H9 (cell line): ENCODE measurements at regions not wholly inside any gene's neighbourhood (a gene's known extent, or its start where the extent isn't known, plus 50 kb on each side); places are given as distances from the start of the nearest gene placed in this dataset.

ENCODE experiments used
- DNase-seq: peaks from one replicate; pipeline ENCODE4 v3.0.0-alpha.2; 2017
- H2AFZ ChIP-seq: one replicate; pipeline ENCODE4 v1.6.1; 2013; ENCODE audit warnings: mild to moderate bottlenecking, low read length, control low read depth, moderate library complexity
- H2AK5ac ChIP-seq: 2 replicates; pipeline ENCODE4 v1.6.1; 2013; ENCODE audit warnings: low read length, control low read depth, mixed read lengths; ENCODE audit not compliant: insufficient read length
- H2BK120ac ChIP-seq: one replicate; pipeline ENCODE4 v1.6.1; 2013; ENCODE audit warnings: low read depth, mild to moderate bottlenecking, low read length, control low read depth, inconsistent platforms; ENCODE audit not compliant: poor library complexity, severe bottlenecking
- H2BK12ac ChIP-seq: 2 replicates; pipeline ENCODE4 v1.6.1; 2013; ENCODE audit warnings: low read length, control low read depth, mixed read lengths, low read depth; ENCODE audit not compliant: insufficient read length
- H2BK15ac ChIP-seq: 2 replicates; pipeline ENCODE4 v1.6.1; 2013; ENCODE audit warnings: low read depth, low read length, control low read depth
- H2BK20ac ChIP-seq: one replicate; pipeline ENCODE4 v1.6.1; 2013; ENCODE audit warnings: low read depth, mild to moderate bottlenecking, low read length, control low read depth, inconsistent platforms; ENCODE audit not compliant: poor library complexity, severe bottlenecking
- H2BK5ac ChIP-seq: 2 replicates; pipeline ENCODE4 v1.6.1; 2013; ENCODE audit warnings: low read length, control low read depth, mixed read lengths; ENCODE audit not compliant: insufficient read length
- H3K14ac ChIP-seq: 2 replicates; pipeline ENCODE4 v1.6.1; 2013; ENCODE audit warnings: low read length, control low read depth; ENCODE audit not compliant: insufficient read depth
- H3K18ac ChIP-seq: 2 replicates; pipeline ENCODE4 v1.6.1; 2013; ENCODE audit warnings: low read depth, mild to moderate bottlenecking, mixed read lengths, low read length, control low read depth; ENCODE audit not compliant: insufficient read length
- H3K23ac ChIP-seq: 2 replicates; pipeline ENCODE4 v1.6.1; 2013; ENCODE audit warnings: low read length, control low read depth, mixed read lengths, low read depth; ENCODE audit not compliant: insufficient read length
- H3K23me2 ChIP-seq: 2 replicates; pipeline ENCODE4 v1.6.1; 2013; ENCODE audit warnings: low read depth, mild to moderate bottlenecking, mixed read lengths, low read length, control low read depth; ENCODE audit not compliant: insufficient read length, poor library complexity, severe bottlenecking
- H3K27ac ChIP-seq: 2 replicates; pipeline ENCODE4 v1.5.1; 2013; ENCODE audit warnings: low read length, control low read depth, mixed read lengths, low read depth; ENCODE audit not compliant: insufficient read length
- H3K27me3 ChIP-seq: 2 replicates; pipeline ENCODE4 v1.6.1; 2013; ENCODE audit warnings: low read length, control low read depth, inconsistent platforms; ENCODE audit not compliant: insufficient read depth
- H3K4ac ChIP-seq: 2 replicates; pipeline ENCODE4 v1.6.1; 2013; ENCODE audit warnings: low read depth, mild to moderate bottlenecking, control low read depth, inconsistent platforms, low read length, moderate library complexity
- H3K4me1 ChIP-seq: 2 replicates; pipeline ENCODE4 v1.6.1; 2013; ENCODE audit warnings: low read length, control low read depth, inconsistent platforms; ENCODE audit not compliant: insufficient read depth
- H3K4me2 ChIP-seq: 2 replicates; pipeline ENCODE4 v1.6.1; 2013; ENCODE audit warnings: low read length, control low read depth, mixed read lengths; ENCODE audit not compliant: insufficient read length, insufficient read depth
- H3K56ac ChIP-seq: 2 replicates; pipeline ENCODE4 v1.6.1; 2013; ENCODE audit warnings: low read depth, mild to moderate bottlenecking, mixed read lengths, low read length, control low read depth; ENCODE audit not compliant: insufficient read length
- H3K79me1 ChIP-seq: 2 replicates; pipeline ENCODE4 v1.6.1; 2013; ENCODE audit warnings: low read depth, mild to moderate bottlenecking, moderate library complexity, low read length, control low read depth, inconsistent platforms; ENCODE audit not compliant: insufficient read depth, poor library complexity, severe bottlenecking
- H3K79me2 ChIP-seq: 2 replicates; pipeline ENCODE4 v1.6.1; 2013; ENCODE audit warnings: low read length, control low read depth, inconsistent platforms; ENCODE audit not compliant: insufficient read depth
- H3K9ac ChIP-seq: 2 replicates; pipeline ENCODE4 v1.6.1; 2013; ENCODE audit warnings: low read length, control low read depth, mixed read lengths; ENCODE audit not compliant: insufficient read length; ENCODE audit errors: extremely low read depth
- H3K9me3 ChIP-seq: one replicate; pipeline ENCODE4 v1.6.1; 2013; ENCODE audit warnings: low read depth, low read length, inconsistent platforms; ENCODE audit not compliant: control insufficient read depth
- H3T11ph ChIP-seq: one replicate; pipeline ENCODE4 v1.6.1; 2013; ENCODE audit warnings: mild to moderate bottlenecking, low read length, control low read depth, inconsistent platforms
- H4K20me1 ChIP-seq: one replicate; pipeline ENCODE4 v1.6.1; 2013; ENCODE audit not compliant: control insufficient read depth, insufficient read length, insufficient read depth
- H4K5ac ChIP-seq: 2 replicates; pipeline ENCODE4 v1.6.1; 2013; ENCODE audit warnings: low read depth, mild to moderate bottlenecking, mixed read lengths, low read length, control low read depth; ENCODE audit not compliant: insufficient read length
- H4K8ac ChIP-seq: replicated peaks from 2 replicates; pipeline ENCODE4 v1.6.1; 2013; ENCODE audit warnings: low read length, control low read depth, mixed read lengths, low read depth; ENCODE audit not compliant: insufficient read length
- H4K91ac ChIP-seq: 2 replicates; pipeline ENCODE4 v1.6.1; 2013; ENCODE audit warnings: low read depth, mild to moderate bottlenecking, moderate library complexity, mixed read lengths, low read length, control low read depth; ENCODE audit not compliant: insufficient read length
- H3K27ac Mint-ChIP-seq, 3 experiments: 2 replicates in 2 of 3; 3 replicates in 1 of 3; pipeline ENCODE4 v1.8.0; 2020 to 2021; ENCODE audit warnings: mixed read lengths in 3 of 3, mild to moderate bottlenecking in 1 of 3, moderate library complexity in 1 of 3
- H3K27me3 Mint-ChIP-seq: 2 replicates; pipeline ENCODE4 v1.8.0; 2021; ENCODE audit warnings: low read depth, mild to moderate bottlenecking, moderate library complexity, mixed read lengths
- H3K36me3 Mint-ChIP-seq, 3 experiments: 2 replicates in 2 of 3; 3 replicates in 1 of 3; pipeline ENCODE4 v1.8.0; 2020 to 2021; ENCODE audit warnings: low read depth in 3 of 3, mixed read lengths in 3 of 3; ENCODE audit not compliant: insufficient read depth in 1 of 3
- H3K4me1 Mint-ChIP-seq, 2 experiments: 2 replicates each; pipeline ENCODE4 v1.8.0; 2020; ENCODE audit warnings: mixed read lengths in 2 of 2
- H3K4me3 Mint-ChIP-seq, 2 experiments: 2 replicates in 1 of 2; 3 replicates in 1 of 2; pipeline ENCODE4 v1.8.0; 2020 to 2021; ENCODE audit warnings: mild to moderate bottlenecking in 2 of 2, mixed read lengths in 2 of 2, moderate library complexity in 1 of 2
- H3K9me3 Mint-ChIP-seq, 2 experiments: 2 replicates in 1 of 2; 3 replicates in 1 of 2; pipeline ENCODE4 v1.8.0; 2020; ENCODE audit warnings: mild to moderate bottlenecking in 2 of 2, mixed read lengths in 2 of 2, moderate library complexity in 1 of 2
- WGBS: extraction: QIAGEN DNeasy Blood & Tissue Kit; methylation state at CpG from one replicate; pipeline ENCODE4 v1.1.7; 2013; ENCODE audit warnings: missing lambda C conversion rate, low lambda C conversion rate, mixed read lengths; ENCODE audit not compliant: insufficient read length; ENCODE audit errors: extremely low coverage; 5-methylcytosine and 5-hydroxymethylcytosine counted together
- TF ChIP-seq, protein P1 (sequence below): fragments of 200-600 bp; sonication (generic); conservative IDR thresholded peaks from 3 replicates; pipeline ENCODE4 v1.8.0; 2021; ENCODE audit warnings: antibody characterized with exemption, mild to moderate bottlenecking

DNA sequence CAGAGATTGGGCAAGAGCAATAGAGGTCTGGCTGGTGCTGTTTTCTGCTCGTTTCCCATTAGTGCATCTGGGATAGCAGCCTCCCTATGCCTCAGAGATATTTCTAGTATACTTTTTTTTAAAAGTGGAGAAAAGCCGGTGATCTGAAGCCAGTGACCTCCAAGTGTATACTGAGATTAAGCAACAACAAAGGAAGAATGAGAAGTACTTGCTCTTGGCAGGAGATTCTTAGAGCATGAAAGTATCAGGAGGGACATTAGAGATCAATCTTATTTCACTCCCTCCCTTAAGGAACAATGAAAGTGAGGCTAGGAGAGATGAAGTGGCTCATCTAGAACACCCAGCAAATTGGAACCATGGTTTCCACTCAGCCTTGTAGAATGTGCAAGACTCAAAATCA, 423.3 kb downstream of the SOX2 start:
- Histone ChIP-seq H3K23me2 (no peaks in the 10 kb centered on the region), H3K27ac (no peak overlapping the region), H3T11ph (no peak overlapping the region), H4K20me1 (no peaks in the 10 kb centered on the region), H3K56ac (no peak overlapping the region), H3K14ac (no peak overlapping the region), H2AK5ac (no peak overlapping the region), H3K18ac (no peak overlapping the region), H3K9me3 (no peaks in the 10 kb centered on the region), H4K8ac (no peak overlapping the region), H2BK5ac (no peak overlapping the region), H3K9ac (no peak overlapping the region), H3K27me3 (no peaks in the 10 kb centered on the region; the same call in 1 of the 2 replicates), H3K4ac (no peak overlapping the region), H2BK12ac (no peak overlapping the region), H4K91ac (no peak overlapping the region), H3K4me1 (no peaks in the 10 kb centered on the region; the same call in 1 of the 2 replicates), H3K4me2 (no peak overlapping the region), H2AFZ (no peak overlapping the region), H4K5ac (no peak overlapping the region), H2BK120ac (no peak overlapping the region), H3K23ac (no peak overlapping the region), H2BK15ac (no peak overlapping the region), H2BK20ac (no peak overlapping the region), H3K79me1 (no peaks in the 10 kb centered on the region), H3K79me2 (no peaks in the 10 kb centered on the region)
- no CpG with 5 or more reads among the region's 2 CpGs for WGBS
- no peaks in the 10 kb centered on the region; a peak in 1 of 5 replicates for H3K9me3 Mint-ChIP-seq
- H3K4me3 Mint-ChIP-seq, result no peak overlapping the region
- TF ChIP-seq, protein P1, sequence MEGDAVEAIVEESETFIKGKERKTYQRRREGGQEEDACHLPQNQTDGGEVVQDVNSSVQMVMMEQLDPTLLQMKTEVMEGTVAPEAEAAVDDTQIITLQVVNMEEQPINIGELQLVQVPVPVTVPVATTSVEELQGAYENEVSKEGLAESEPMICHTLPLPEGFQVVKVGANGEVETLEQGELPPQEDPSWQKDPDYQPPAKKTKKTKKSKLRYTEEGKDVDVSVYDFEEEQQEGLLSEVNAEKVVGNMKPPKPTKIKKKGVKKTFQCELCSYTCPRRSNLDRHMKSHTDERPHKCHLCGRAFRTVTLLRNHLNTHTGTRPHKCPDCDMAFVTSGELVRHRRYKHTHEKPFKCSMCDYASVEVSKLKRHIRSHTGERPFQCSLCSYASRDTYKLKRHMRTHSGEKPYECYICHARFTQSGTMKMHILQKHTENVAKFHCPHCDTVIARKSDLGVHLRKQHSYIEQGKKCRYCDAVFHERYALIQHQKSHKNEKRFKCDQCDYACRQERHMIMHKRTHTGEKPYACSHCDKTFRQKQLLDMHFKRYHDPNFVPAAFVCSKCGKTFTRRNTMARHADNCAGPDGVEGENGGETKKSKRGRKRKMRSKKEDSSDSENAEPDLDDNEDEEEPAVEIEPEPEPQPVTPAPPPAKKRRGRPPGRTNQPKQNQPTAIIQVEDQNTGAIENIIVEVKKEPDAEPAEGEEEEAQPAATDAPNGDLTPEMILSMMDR, result no peak
- H3K4me1 Mint-ChIP-seq, result peaks cover 38% of the 10 kb centered on the region in 2 experiments
- DNase-seq, result no peak
- no peaks in the 10 kb centered on the region for H3K36me3 Mint-ChIP-seq
- H3K27ac Mint-ChIP-seq, result no peak overlapping the region
- peaks cover 6% of the 10 kb centered on the region for H3K27me3 Mint-ChIP-seq
